ENCODE measurements at regions not wholly inside any gene's neighbourhood (a gene's known extent, or its start where the extent isn't known, plus 50 kb on each side); places are given as distances from the start of the nearest gene placed in this dataset.

- TF ChIP-seq CTCF (conservative IDR thresholded peaks at IDR 0.05; ENCODE audit: low read length): no peak
- no peak for TF ChIP-seq EZH2phosphoT487 (IDR thresholded peaks at IDR 0.05; ENCODE audit: borderline replicate concordance, low read depth, low read length)
These were observed 208.9 kb upstream of the TNP1 start for GRCh38 chr2:217068677-217069250.
